ENCODE measurements at regions not wholly inside any gene's neighbourhood (a gene's known extent, or its start where the extent isn't known, plus 50 kb on each side); places are given as distances from the start of the nearest gene placed in this dataset.
A peak's percentile ranks its signal among the peaks of the same experiment; 100 is the strongest.

- no peak for FAIRE-seq
These were observed 734.2 kb upstream of the KIF2B start for GRCh38 chr17:53088481-53088880.

GRCh38 chr17:53061446-53061845 lies 761.3 kb upstream of the KIF2B start:
- Histone ChIP-seq H3K4me1 (ENCODE audit: control insufficient read depth in 2 of 3, insufficient read depth in 2 of 3, low read depth in 1 of 3, low read length in 3 of 3) (no peaks in the 10 kb centered on the region), H3K9me3 (ENCODE audit: control insufficient read depth in 2 of 3, insufficient read depth in 1 of 3, low read length in 3 of 3) (peaks cover 0 to 3% (median 0%) of the 10 kb centered on the region in 3 donors), H3K27me3 (ENCODE audit: control insufficient read depth, insufficient read depth, low read length) (no peaks in the 10 kb centered on the region), H3K9ac (ENCODE audit: low read length in 3 of 3) (no peak overlapping the region), H3K4me3 (ENCODE audit: low read length in 3 of 3) (no peak overlapping the region), H3K27ac (ENCODE audit: low read depth in 2 of 2, low read length in 2 of 2) (no peak overlapping the region), H3K36me3 (ENCODE audit: control insufficient read depth in 2 of 3, insufficient read depth in 3 of 3, low read length in 3 of 3) (no peaks in the 10 kb centered on the region)
- peak in 3 of 5 donors; percentile 20 to 60 (median 41) for DNase-seq
- no peak for FAIRE-seq
- no peak for TF ChIP-seq CTCF (IDR thresholded peaks at IDR 0.05; ENCODE audit: borderline replicate concordance, extremely low read depth, insufficient read depth)
- intact Hi-C loops (cut with DNase I), result no loop called here

More at GRCh38 chr17:53088481-53088880, 734.2 kb upstream of the KIF2B start:
- no peak overlapping the region for H3K27ac ChIP-seq (ENCODE audit: low read depth in 2 of 2, low read length in 2 of 2)
- DNase-seq, result no peak
- no peak overlapping the region for H3K4me3 ChIP-seq (ENCODE audit: low read length in 3 of 3)
- H3K27me3 ChIP-seq (ENCODE audit: control insufficient read depth, insufficient read depth, low read length), result no peaks in the 10 kb centered on the region
- no peaks in the 10 kb centered on the region for H3K4me1 ChIP-seq (ENCODE audit: control insufficient read depth in 2 of 3, insufficient read depth in 2 of 3, low read depth in 1 of 3, low read length in 3 of 3)
- no peak for TF ChIP-seq CTCF (IDR thresholded peaks at IDR 0.05; ENCODE audit: borderline replicate concordance, extremely low read depth, insufficient read depth)
- no peak overlapping the region for H3K9ac ChIP-seq (ENCODE audit: low read length in 3 of 3)
- no peaks in the 10 kb centered on the region for H3K36me3 ChIP-seq (ENCODE audit: control insufficient read depth in 2 of 3, insufficient read depth in 3 of 3, low read length in 3 of 3)
- H3K9me3 ChIP-seq (ENCODE audit: control insufficient read depth in 2 of 3, insufficient read depth in 1 of 3, low read length in 3 of 3), result no peaks in the 10 kb centered on the region
- intact Hi-C loops (cut with DNase I), result no loop called here

GRCh38 chr17:53058031-53058430 lies 764.7 kb upstream of the KIF2B start:
- H3K4me1 ChIP-seq (ENCODE audit: control insufficient read depth in 2 of 3, insufficient read depth in 2 of 3, low read depth in 1 of 3, low read length in 3 of 3), result no peaks in the 10 kb centered on the region
- no peaks in the 10 kb centered on the region for H3K36me3 ChIP-seq (ENCODE audit: control insufficient read depth in 2 of 3, insufficient read depth in 3 of 3, low read length in 3 of 3)
- TF ChIP-seq CTCF (IDR thresholded peaks at IDR 0.05; ENCODE audit: borderline replicate concordance, extremely low read depth, insufficient read depth), result no peak
- H3K9me3 ChIP-seq (ENCODE audit: control insufficient read depth in 2 of 3, insufficient read depth in 1 of 3, low read length in 3 of 3), result peaks cover 0 to 3% (median 0%) of the 10 kb centered on the region in 3 donors
- no peaks in the 10 kb centered on the region for H3K27me3 ChIP-seq (ENCODE audit: control insufficient read depth, insufficient read depth, low read length)
- intact Hi-C loops (cut with DNase I), result no loop called here
- no peak overlapping the region for H3K4me3 ChIP-seq (ENCODE audit: low read length in 3 of 3)
- FAIRE-seq (no peak), DNase-seq (peak in 3 of 5 donors; percentile 16 to 37 (median 22))
- no peak overlapping the region for H3K9ac ChIP-seq (ENCODE audit: low read length in 3 of 3)
- no peak overlapping the region for H3K27ac ChIP-seq (ENCODE audit: low read depth in 2 of 2, low read length in 2 of 2)

GRCh38 chr17:53046781-53047180 lies 775.9 kb upstream of the KIF2B start:
- Histone ChIP-seq H3K9ac (ENCODE audit: low read length in 3 of 3) (no peak overlapping the region), H3K4me3 (ENCODE audit: low read length in 3 of 3) (no peak overlapping the region), H3K4me1 (ENCODE audit: control insufficient read depth in 2 of 3, insufficient read depth in 2 of 3, low read depth in 1 of 3, low read length in 3 of 3) (no peaks in the 10 kb centered on the region), H3K36me3 (ENCODE audit: control insufficient read depth in 2 of 3, insufficient read depth in 3 of 3, low read length in 3 of 3) (no peaks in the 10 kb centered on the region), H3K27me3 (ENCODE audit: control insufficient read depth, insufficient read depth, low read length) (no peaks in the 10 kb centered on the region), H3K27ac (ENCODE audit: low read depth in 2 of 2, low read length in 2 of 2) (no peak overlapping the region), H3K9me3 (ENCODE audit: control insufficient read depth in 2 of 3, insufficient read depth in 1 of 3, low read length in 3 of 3) (no peaks in the 10 kb centered on the region)
- no peak for TF ChIP-seq CTCF (IDR thresholded peaks at IDR 0.05; ENCODE audit: borderline replicate concordance, extremely low read depth, insufficient read depth)
- no peak for DNase-seq
- no peak for FAIRE-seq
- intact Hi-C loops (cut with DNase I), result no loop called here

Measured in kidney (tissue), 13 donors.